SK-N-SH treated with all-trans-retinoic acid at 6 μM for 48 hours (cell line): ENCODE measurements at regions not wholly inside any gene's neighbourhood (a gene's known extent, or its start where the extent isn't known, plus 50 kb on each side); places are given as distances from the start of the nearest gene placed in this dataset.

Experiments
- ATAC-seq: fragments of 200-7000 bp; cut with Tn5 transposase; 3 replicates; pipeline ENCODE4 v1.9.1; 2020; ENCODE audit warnings: mild to moderate bottlenecking, moderate library complexity
- BACH2 ChIP-seq: fragments of 250-450 bp; sonication (Bioruptor Pico); IDR thresholded peaks from 2 replicates; pipeline ENCODE4 v1.9.0; 2021; ENCODE audit warnings: mild to moderate bottlenecking, borderline replicate concordance
- CSDC2 ChIP-seq: fragments of 250-450 bp; sonication (Bioruptor Pico); IDR thresholded peaks from 2 replicates; pipeline ENCODE4 v1.5.0; 2020; ENCODE audit warnings: mild to moderate bottlenecking, moderate library complexity
- CSRNP3 ChIP-seq: fragments of 250-450 bp; sonication (Bioruptor Pico); IDR thresholded peaks from 2 replicates; pipeline ENCODE4 v1.5.1; 2021; ENCODE audit warnings: mild to moderate bottlenecking, moderate library complexity
- ESRRG ChIP-seq: fragments of 250-450 bp; sonication (Bioruptor Pico); IDR thresholded peaks from 2 replicates; pipeline ENCODE4 v1.6.1; 2021; ENCODE audit warnings: mild to moderate bottlenecking
- GLIS3 ChIP-seq: fragments of 250-450 bp; sonication (Bioruptor Pico); IDR thresholded peaks from 2 replicates; pipeline ENCODE4 v1.5.0; 2020; ENCODE audit warnings: mild to moderate bottlenecking, moderate library complexity
- OSR1 ChIP-seq: fragments of 250-450 bp; sonication (Bioruptor Pico); IDR thresholded peaks from 2 replicates; pipeline ENCODE4 v1.8.0; 2022; ENCODE audit warnings: moderate library complexity, mild to moderate bottlenecking, inconsistent platforms
- PPARA ChIP-seq: fragments of 250-450 bp; sonication (Bioruptor Pico); IDR thresholded peaks from 2 replicates; pipeline ENCODE4 v1.5.0; 2020; ENCODE audit warnings: mild to moderate bottlenecking, borderline replicate concordance
- RARB ChIP-seq: fragments of 250-450 bp; sonication (Bioruptor Pico); IDR thresholded peaks from 2 replicates; pipeline ENCODE4 v1.8.0; 2021; ENCODE audit warnings: mild to moderate bottlenecking, moderate library complexity
- SNAI2 ChIP-seq: fragments of 250-450 bp; sonication (Bioruptor Pico); IDR thresholded peaks from 2 replicates; pipeline ENCODE4 v1.5.0; 2020; ENCODE audit warnings: mild to moderate bottlenecking, moderate library complexity
- TCF4 ChIP-seq: fragments of 250-450 bp; sonication (Bioruptor Pico); IDR thresholded peaks from 2 replicates; pipeline ENCODE4 v1.8.0; 2021; ENCODE audit warnings: mild to moderate bottlenecking, moderate library complexity, borderline replicate concordance
- TOX ChIP-seq: fragments of 250-450 bp; sonication (Bioruptor Pico); IDR thresholded peaks from 2 replicates; pipeline ENCODE4 v1.8.0; 2021; ENCODE audit warnings: mild to moderate bottlenecking, moderate library complexity, borderline replicate concordance
- ZC3H10 ChIP-seq: fragments of 250-450 bp; sonication (Bioruptor Pico); IDR thresholded peaks from 2 replicates; pipeline ENCODE4 v1.5.1; 2021; ENCODE audit warnings: mild to moderate bottlenecking, moderate library complexity
- ZFP3 ChIP-seq: fragments of 250-450 bp; sonication (Bioruptor Pico); IDR thresholded peaks from 2 replicates; pipeline ENCODE4 v1.5.0; 2020; ENCODE audit warnings: mild to moderate bottlenecking, moderate library complexity
- ZFP30 ChIP-seq: fragments of 450-650 bp; formaldehyde crosslinking; IDR thresholded peaks from 2 replicates; pipeline ENCODE4 v1.5.0; 2022; ENCODE audit warnings: mild to moderate bottlenecking, moderate library complexity
- ZNF565 ChIP-seq: fragments of 450-650 bp; formaldehyde crosslinking; conservative IDR thresholded peaks from 2 replicates; pipeline ENCODE4 v1.5.0; 2020; ENCODE audit warnings: low read depth, mild to moderate bottlenecking, moderate library complexity
- ZNF70 ChIP-seq: fragments of 450-650 bp; formaldehyde crosslinking; IDR thresholded peaks from 2 replicates; pipeline ENCODE4 v1.5.0; 2020; ENCODE audit warnings: mild to moderate bottlenecking, moderate library complexity
- TF ChIP-seq, protein P1 (sequence below): fragments of 250-450 bp; sonication (Bioruptor Pico); IDR thresholded peaks from 2 replicates; pipeline ENCODE4 v1.5.1; 2020; ENCODE audit warnings: low read depth, mild to moderate bottlenecking, moderate library complexity
- TF ChIP-seq, protein P2 (sequence below): fragments of 250-450 bp; sonication (Bioruptor Pico); IDR thresholded peaks from 2 replicates; pipeline ENCODE4 v1.8.0; 2021; ENCODE audit warnings: low read depth, mild to moderate bottlenecking, moderate library complexity, borderline replicate concordance
- TF ChIP-seq, protein P3 (sequence below): fragments of 250-450 bp; sonication (Bioruptor Pico); IDR thresholded peaks from 2 replicates; pipeline ENCODE4 v1.5.0; 2020; ENCODE audit warnings: mild to moderate bottlenecking, moderate library complexity

DNA sequence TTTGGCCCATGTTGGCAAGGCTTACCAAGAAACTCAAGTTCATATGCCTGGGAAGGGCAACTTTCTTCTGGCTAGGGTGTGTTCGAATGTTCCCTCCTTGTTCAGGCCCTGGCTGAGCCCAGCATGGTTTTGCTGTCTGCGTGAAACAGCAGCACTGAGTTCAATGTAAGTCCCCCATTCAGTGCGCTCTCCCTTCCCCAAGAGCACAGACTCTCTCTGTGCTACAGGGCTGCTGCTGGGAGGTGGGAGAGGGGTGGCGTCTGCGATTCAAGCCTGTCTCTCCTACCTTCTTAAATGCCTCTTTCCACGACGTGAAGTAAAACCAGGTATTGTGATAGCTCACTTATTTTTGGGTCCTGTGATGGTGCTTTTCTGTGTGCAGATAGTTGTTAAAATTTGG, 289.3 kb upstream of the GOLIM4 start:
- TF ChIP-seq RARB (CRISPR knock-in tag), result no peak
- TF ChIP-seq, protein P1, sequence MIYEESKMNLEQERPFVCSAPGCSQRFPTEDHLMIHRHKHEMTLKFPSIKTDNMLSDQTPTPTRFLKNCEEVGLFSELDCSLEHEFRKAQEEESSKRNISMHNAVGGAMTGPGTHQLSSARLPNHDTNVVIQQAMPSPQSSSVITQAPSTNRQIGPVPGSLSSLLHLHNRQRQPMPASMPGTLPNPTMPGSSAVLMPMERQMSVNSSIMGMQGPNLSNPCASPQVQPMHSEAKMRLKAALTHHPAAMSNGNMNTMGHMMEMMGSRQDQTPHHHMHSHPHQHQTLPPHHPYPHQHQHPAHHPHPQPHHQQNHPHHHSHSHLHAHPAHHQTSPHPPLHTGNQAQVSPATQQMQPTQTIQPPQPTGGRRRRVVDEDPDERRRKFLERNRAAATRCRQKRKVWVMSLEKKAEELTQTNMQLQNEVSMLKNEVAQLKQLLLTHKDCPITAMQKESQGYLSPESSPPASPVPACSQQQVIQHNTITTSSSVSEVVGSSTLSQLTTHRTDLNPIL (CRISPR knock-in tag), result no peak
- TF ChIP-seq OSR1 (CRISPR knock-in tag), result no peak
- TF ChIP-seq, protein P2, sequence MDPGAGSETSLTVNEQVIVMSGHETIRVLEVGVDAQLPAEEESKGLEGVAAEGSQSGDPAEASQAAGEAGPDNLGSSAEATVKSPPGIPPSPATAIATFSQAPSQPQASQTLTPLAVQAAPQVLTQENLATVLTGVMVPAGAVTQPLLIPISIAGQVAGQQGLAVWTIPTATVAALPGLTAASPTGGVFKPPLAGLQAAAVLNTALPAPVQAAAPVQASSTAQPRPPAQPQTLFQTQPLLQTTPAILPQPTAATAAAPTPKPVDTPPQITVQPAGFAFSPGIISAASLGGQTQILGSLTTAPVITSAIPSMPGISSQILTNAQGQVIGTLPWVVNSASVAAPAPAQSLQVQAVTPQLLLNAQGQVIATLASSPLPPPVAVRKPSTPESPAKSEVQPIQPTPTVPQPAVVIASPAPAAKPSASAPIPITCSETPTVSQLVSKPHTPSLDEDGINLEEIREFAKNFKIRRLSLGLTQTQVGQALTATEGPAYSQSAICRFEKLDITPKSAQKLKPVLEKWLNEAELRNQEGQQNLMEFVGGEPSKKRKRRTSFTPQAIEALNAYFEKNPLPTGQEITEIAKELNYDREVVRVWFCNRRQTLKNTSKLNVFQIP, result no peak
- no peak for TF ChIP-seq CSRNP3 (CRISPR knock-in tag)
- no peak for TF ChIP-seq TCF4 (CRISPR knock-in tag)
- TF ChIP-seq ZNF565 (CRISPR knock-in tag), result no peak
- no peak for TF ChIP-seq SNAI2
- TF ChIP-seq, all 23 proteins: peak for 0
- no peak for ATAC-seq

DNA sequence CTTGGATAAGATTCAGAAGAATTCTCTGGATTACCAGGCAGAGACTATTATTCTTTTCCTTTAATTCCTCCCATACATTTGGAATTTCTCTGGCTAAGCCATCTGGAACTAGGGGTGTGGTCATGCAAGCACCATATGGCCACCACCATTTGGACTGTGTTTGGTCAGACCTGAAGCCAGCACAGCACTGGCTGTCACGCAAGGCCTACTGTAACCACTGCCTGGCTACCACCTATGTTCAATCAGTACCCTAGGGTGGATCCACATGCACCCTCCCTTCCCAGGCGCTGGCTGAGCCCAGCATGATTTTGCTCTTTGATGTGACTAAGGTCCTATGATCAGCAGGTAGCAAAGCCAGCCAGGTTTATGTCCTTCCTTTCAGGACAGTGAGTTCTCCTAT, 287.8 kb upstream of the GOLIM4 start:
- TF ChIP-seq TOX, result no peak
- TF ChIP-seq ZNF565 (CRISPR knock-in tag), result no peak
- TF ChIP-seq BACH2 (CRISPR knock-in tag), result no peak
- TF ChIP-seq CSDC2 (CRISPR knock-in tag), result no peak
- TF ChIP-seq ESRRG (CRISPR knock-in tag), result no peak
- TF ChIP-seq RARB (CRISPR knock-in tag), result no peak
- TF ChIP-seq, protein P1 (CRISPR knock-in tag), result no peak
- TF ChIP-seq, protein P3, sequence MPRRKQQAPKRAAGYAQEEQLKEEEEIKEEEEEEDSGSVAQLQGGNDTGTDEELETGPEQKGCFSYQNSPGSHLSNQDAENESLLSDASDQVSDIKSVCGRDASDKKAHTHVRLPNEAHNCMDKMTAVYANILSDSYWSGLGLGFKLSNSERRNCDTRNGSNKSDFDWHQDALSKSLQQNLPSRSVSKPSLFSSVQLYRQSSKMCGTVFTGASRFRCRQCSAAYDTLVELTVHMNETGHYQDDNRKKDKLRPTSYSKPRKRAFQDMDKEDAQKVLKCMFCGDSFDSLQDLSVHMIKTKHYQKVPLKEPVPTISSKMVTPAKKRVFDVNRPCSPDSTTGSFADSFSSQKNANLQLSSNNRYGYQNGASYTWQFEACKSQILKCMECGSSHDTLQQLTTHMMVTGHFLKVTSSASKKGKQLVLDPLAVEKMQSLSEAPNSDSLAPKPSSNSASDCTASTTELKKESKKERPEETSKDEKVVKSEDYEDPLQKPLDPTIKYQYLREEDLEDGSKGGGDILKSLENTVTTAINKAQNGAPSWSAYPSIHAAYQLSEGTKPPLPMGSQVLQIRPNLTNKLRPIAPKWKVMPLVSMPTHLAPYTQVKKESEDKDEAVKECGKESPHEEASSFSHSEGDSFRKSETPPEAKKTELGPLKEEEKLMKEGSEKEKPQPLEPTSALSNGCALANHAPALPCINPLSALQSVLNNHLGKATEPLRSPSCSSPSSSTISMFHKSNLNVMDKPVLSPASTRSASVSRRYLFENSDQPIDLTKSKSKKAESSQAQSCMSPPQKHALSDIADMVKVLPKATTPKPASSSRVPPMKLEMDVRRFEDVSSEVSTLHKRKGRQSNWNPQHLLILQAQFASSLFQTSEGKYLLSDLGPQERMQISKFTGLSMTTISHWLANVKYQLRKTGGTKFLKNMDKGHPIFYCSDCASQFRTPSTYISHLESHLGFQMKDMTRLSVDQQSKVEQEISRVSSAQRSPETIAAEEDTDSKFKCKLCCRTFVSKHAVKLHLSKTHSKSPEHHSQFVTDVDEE (CRISPR knock-in tag), result no peak
- no peak for TF ChIP-seq PPARA (CRISPR knock-in tag)
- TF ChIP-seq SNAI2, result no peak
- no peak for TF ChIP-seq GLIS3 (CRISPR knock-in tag)
- no peak for TF ChIP-seq ZC3H10
- no peak for TF ChIP-seq ZFP30
- ATAC-seq, result no peak

GRCh38 chr3:168371846-168372245, 276.1 kb upstream of the GOLIM4 start:
- ATAC-seq, result no peak
- TF ChIP-seq CSRNP3 (CRISPR knock-in tag), result no peak
- no peak for TF ChIP-seq TOX
- TF ChIP-seq RARB (CRISPR knock-in tag), result no peak
- TF ChIP-seq ESRRG (CRISPR knock-in tag), result no peak
- TF ChIP-seq SNAI2, result no peak
- TF ChIP-seq CSDC2 (CRISPR knock-in tag), result no peak
- TF ChIP-seq ZNF70, result no peak
- TF ChIP-seq, protein P1 (CRISPR knock-in tag), result no peak
- TF ChIP-seq GLIS3 (CRISPR knock-in tag), result no peak
- TF ChIP-seq OSR1 (CRISPR knock-in tag), result no peak
- no peak for TF ChIP-seq BACH2 (CRISPR knock-in tag)
- TF ChIP-seq ZNF565 (CRISPR knock-in tag), result no peak
- TF ChIP-seq ZFP3 (CRISPR knock-in tag), result no peak
- no peak for TF ChIP-seq ZC3H10
- TF ChIP-seq, protein P2, result no peak
